ENCODE measurements at regions not wholly inside any gene's neighbourhood (a gene's known extent, or its start where the extent isn't known, plus 50 kb on each side); places are given as distances from the start of the nearest gene placed in this dataset.

- ChIA-PET CTCF (no interaction called here), POLR2A (no interaction called here), SMC1A (ENCODE audit: uncharacterized antibody, unreplicated experiment) (interaction anchor here (0.6 kb wide), 1 partner anchor 674 kb away, joined by 3 read pairs; no protein-coding TSS in a partner anchor), RAD21 (ENCODE audit: unreplicated experiment) (no interaction called here)
- H3K27ac ChIP-seq (ENCODE audit: control insufficient read depth, insufficient read depth): no peak overlapping the region
- in situ Hi-C loops (cut with MboI) (no loop called here), intact Hi-C loops (cut with micrococcal nuclease; ENCODE audit: unreplicated experiment) (no loop called here)
- H3K4me1 ChIP-seq (ENCODE audit: control insufficient read depth, insufficient read depth, low read length): no peaks in the 10 kb centered on the region
- no peak overlapping the region for H3K4me2 ChIP-seq (ENCODE audit: control insufficient read depth, insufficient read depth)
- H3K27me3 ChIP-seq (replicated peaks in 1 of 2; ENCODE audit: control insufficient read depth in 2 of 2, insufficient read depth in 2 of 2, low read length in 1 of 2): no peaks in the 10 kb centered on the region
- no peak for DNase-seq (ENCODE audit: low read depth, low spot score)
- no peaks in the 10 kb centered on the region for H3K36me3 ChIP-seq (ENCODE audit: control insufficient read depth in 2 of 2, insufficient read depth in 2 of 2, low read length in 1 of 2)
- no peaks in the 10 kb centered on the region for H3K79me2 ChIP-seq (ENCODE audit: control insufficient read depth, insufficient read depth, low read length)
- WGBS (ENCODE audit: insufficient coverage, insufficient replicate concordance, low lambda C conversion rate, missing lambda C conversion rate): 3% methylated on average over 2 of the region's 2 CpGs
- BruUV-seq (replicated peaks): no TSS peak
- no peaks in the 10 kb centered on the region for H3K9me3 ChIP-seq (replicated peaks; ENCODE audit: control insufficient read depth, insufficient read depth, low read length)
- FAIRE-seq: no peak
- no peak for ATAC-seq
- no peak overlapping the region for H3K9ac ChIP-seq (ENCODE audit: control insufficient read depth, insufficient read depth, low read length)
- TF ChIP-seq ZNF217 (IDR thresholded peaks at IDR 0.05): no peak
- TF ChIP-seq RUNX3 (IDR thresholded peaks at IDR 0.05; ENCODE audit: low read length): no peak
- no peak for TF ChIP-seq MEF2A (IDR thresholded peaks at IDR 0.05; ENCODE audit: insufficient read depth, low read depth, low read length)
- TF ChIP-seq ASH2L (IDR thresholded peaks at IDR 0.05; ENCODE audit: borderline replicate concordance, low read depth): no peak
- no peak for TF ChIP-seq ZZZ3 (IDR thresholded peaks at IDR 0.05; ENCODE audit: control insufficient read depth, insufficient read length, low read depth)
- no peak for TF ChIP-seq CBX5 (IDR thresholded peaks at IDR 0.05; ENCODE audit: low read depth)
- TF ChIP-seq POU2F2 (IDR thresholded peaks at IDR 0.05; ENCODE audit: borderline replicate concordance, low read depth, low read length): no peak
- no peak for TF ChIP-seq ATF2 (IDR thresholded peaks at IDR 0.05; ENCODE audit: low read length)
- TF ChIP-seq HDGF (IDR thresholded peaks at IDR 0.05): no peak
- no peak for TF ChIP-seq JUND (IDR thresholded peaks at IDR 0.05; ENCODE audit: low read depth, low read length)
- TF ChIP-seq NFYB (IDR thresholded peaks at IDR 0.05; ENCODE audit: insufficient read depth, low read depth, low read length): no peak
- TF ChIP-seq ATF7 (IDR thresholded peaks at IDR 0.05; ENCODE audit: low read depth): no peak
- no peak for TF ChIP-seq POLR2AphosphoS2 (IDR thresholded peaks at IDR 0.05; ENCODE audit: low read depth, low read length)
- TF ChIP-seq HCFC1 (IDR thresholded peaks at IDR 0.05; ENCODE audit: low read length): no peak
- TF ChIP-seq SMAD1 (IDR thresholded peaks at IDR 0.05; ENCODE audit: low read depth, partially characterized antibody): no peak
- TF ChIP-seq TCF12 (IDR thresholded peaks at IDR 0.05; ENCODE audit: low read depth, low read length): no peak
- no peak for TF ChIP-seq SMARCA5 (IDR thresholded peaks at IDR 0.05)
- TF ChIP-seq HDAC2 (IDR thresholded peaks at IDR 0.05): no peak
- TF ChIP-seq CUX1 (IDR thresholded peaks at IDR 0.05; ENCODE audit: insufficient replicate concordance, low read depth, low read length): no peak
- no peak overlapping the region for H3K4me3 ChIP-seq
- no peaks in the 10 kb centered on the region for H4K20me1 ChIP-seq (ENCODE audit: control insufficient read depth, insufficient read depth)
- H2AFZ ChIP-seq (ENCODE audit: control insufficient read depth, low read depth, low read length): no peak overlapping the region
Measured at GRCh38 chr2:67289271-67289670, 107.9 kb upstream of the ETAA1 start.

Data from GM12878 (cell line).